NCI-H187 (cell line): ENCODE measurements at regions not wholly inside any gene's neighbourhood (a gene's known extent, or its start where the extent isn't known, plus 50 kb on each side); places are given as distances from the start of the nearest gene placed in this dataset.

Source experiments
- DNase-seq, 2 experiments: peaks; one replicate each; lab custom pipeline; 2025; lab: John Stamatoyannopoulos, UW

- no peak for DNase-seq
Measured at GRCh38 chr3:72372161-72372560, 476.1 kb downstream of the SHQ1 start.

GRCh38 chr3:72371431-72371830, 476.8 kb downstream of the SHQ1 start:
- no peak for DNase-seq

- no peak for DNase-seq
Measured at GRCh38 chr3:72370947-72371346, 477.3 kb downstream of the SHQ1 start.

- no peak for DNase-seq
Measured at GRCh38 chr3:72369681-72370080, 478.6 kb downstream of the SHQ1 start.

GRCh38 chr3:72368331-72368975, 479.8 kb downstream of the SHQ1 start:
- DNase-seq, result peak in 1 of 2 experiments; percentile 9

- no peak for DNase-seq
Measured at GRCh38 chr3:72361990-72362389, 486.3 kb downstream of the SHQ1 start.

- DNase-seq, result no peak
Measured at GRCh38 chr3:72359743-72360142, 488.5 kb downstream of the SHQ1 start.

GRCh38 chr3:72355168-72355567, 493.1 kb downstream of the SHQ1 start:
- no peak for DNase-seq

GRCh38 chr3:72354486-72354885, 493.8 kb downstream of the SHQ1 start:
- no peak for DNase-seq

GRCh38 chr3:72353236-72354128, 494.8 kb downstream of the SHQ1 start:
- no peak for DNase-seq

GRCh38 chr3:72352176-72352575, 496.1 kb downstream of the SHQ1 start:
- no peak for DNase-seq

- DNase-seq, result no peak
Measured at GRCh38 chr3:72351536-72351935, 496.7 kb downstream of the SHQ1 start.

- DNase-seq, result no peak
Measured at GRCh38 chr3:72350761-72351505, 497.3 kb downstream of the SHQ1 start.

GRCh38 chr3:72348357-72348756, 499.9 kb downstream of the SHQ1 start:
- no peak for DNase-seq

- no peak for DNase-seq
Measured at GRCh38 chr3:72347819-72348319, 500.4 kb downstream of the SHQ1 start.

GRCh38 chr3:72346526-72346926, 501.7 kb downstream of the SHQ1 start:
- DNase-seq, result no peak

- DNase-seq, result no peak
Measured at GRCh38 chr3:72345980-72346379, 502.3 kb downstream of the SHQ1 start.

GRCh38 chr3:72345237-72345878, 502.9 kb downstream of the SHQ1 start:
- no peak for DNase-seq

- no peak for DNase-seq
Measured at GRCh38 chr3:72344647-72345046, 503.6 kb downstream of the SHQ1 start.

- DNase-seq, result no peak
Measured at GRCh38 chr3:72344236-72344635, 504.0 kb downstream of the SHQ1 start.

- DNase-seq, result no peak
Measured at GRCh38 chr3:72343078-72343477, 505.2 kb downstream of the SHQ1 start.

- DNase-seq, result no peak
Measured at GRCh38 chr3:72342450-72342849, 505.8 kb downstream of the SHQ1 start.
